ENCODE measurements at regions not wholly inside any gene's neighbourhood (a gene's known extent, or its start where the extent isn't known, plus 50 kb on each side); places are given as distances from the start of the nearest gene placed in this dataset.

GRCh38 chr2:8533923-8534322 is 147.9 kb upstream of the ID2 start:
- WGBS, 2 donors (ENCODE audit: low coverage in 1 of 2): 93 to 98% methylated on average over 3 to 8 of the region's 8 CpGs
- H3K27ac ChIP-seq: peak overlapping the region in 2 of 4 donors; percentile 41 to 54

DNA sequence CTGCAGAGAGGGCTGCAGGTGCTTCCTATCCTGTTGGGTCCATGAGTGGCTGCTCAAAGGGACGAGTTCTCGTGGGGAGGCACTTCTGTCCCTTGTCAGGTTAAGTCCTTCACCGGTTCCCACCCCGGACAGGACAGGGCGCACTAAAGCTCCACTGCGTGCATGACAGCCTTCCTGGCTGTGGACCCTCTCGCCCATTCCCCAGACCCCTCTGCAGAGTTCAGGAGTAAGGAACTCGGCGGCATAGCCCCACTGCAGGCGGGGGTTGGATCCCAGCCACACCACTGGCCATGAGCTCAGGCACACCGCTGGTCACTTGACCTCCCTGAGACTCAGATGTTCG is 147.5 kb upstream of the ID2 start:
- Histone ChIP-seq H3K4me1 (peaks cover 0 to 29% (median 12%) of the 10 kb centered on the region in 4 donors), H3K27ac (peak overlapping the region in 3 of 4 donors; percentile 4 to 54 (median 41)), H3K36me3 (no peaks in the 10 kb centered on the region), H3K4me3 (no peak overlapping the region), H3K27me3 (no peaks in the 10 kb centered on the region), H3K9me3 (peaks cover 0 to 8% of the 10 kb centered on the region in 2 donors)
- in situ Hi-C loops (cut with MboI; ENCODE audit: low pct_ligation_motif_present in 1 of 4, low pct_unique_long_range_greater_than_20kb in 1 of 4, low sequenced_read_pairs in 3 of 4) (no loop called here), intact Hi-C loops (cut with DNase I; ENCODE audit: low total_unique reads) (no loop called here)
- WGBS, 2 donors (ENCODE audit: low coverage in 1 of 2): 84% methylated on average over 12 of the region's 12 CpGs; no CpG with 5 or more reads in 1 of the 2 donors
- TF ChIP-seq CTCF (IDR thresholded peaks at IDR 0.05): no peak
- TF ChIP-seq EP300 (IDR thresholded peaks at IDR 0.05; ENCODE audit: low read depth): no peak
- TF ChIP-seq POLR2A (IDR thresholded peaks at IDR 0.05): no peak
- no peak for TF ChIP-seq POLR2AphosphoS5 (IDR thresholded peaks at IDR 0.05)
- no peak for DNase-seq

More at GRCh38 chr2:8533923-8534322, 147.9 kb upstream of the ID2 start:
- Histone ChIP-seq H3K36me3 (no peaks in the 10 kb centered on the region), H3K9me3 (peaks cover 0 to 8% of the 10 kb centered on the region in 2 donors), H3K4me1 (peaks cover 0 to 27% (median 9%) of the 10 kb centered on the region in 4 donors), H3K27me3 (no peaks in the 10 kb centered on the region), H3K4me3 (no peak overlapping the region)
- in situ Hi-C loops (cut with MboI; ENCODE audit: low pct_ligation_motif_present in 1 of 4, low pct_unique_long_range_greater_than_20kb in 1 of 4, low sequenced_read_pairs in 3 of 4): no loop called here
- DNase-seq: no peak
- TF ChIP-seq EP300 (IDR thresholded peaks at IDR 0.05; ENCODE audit: low read depth) (no peak), POLR2A (IDR thresholded peaks at IDR 0.05) (no peak), CTCF (IDR thresholded peaks at IDR 0.05) (no peak), POLR2AphosphoS5 (IDR thresholded peaks at IDR 0.05) (no peak)
- intact Hi-C loops (cut with DNase I; ENCODE audit: low total_unique reads): no loop called here

DNA sequence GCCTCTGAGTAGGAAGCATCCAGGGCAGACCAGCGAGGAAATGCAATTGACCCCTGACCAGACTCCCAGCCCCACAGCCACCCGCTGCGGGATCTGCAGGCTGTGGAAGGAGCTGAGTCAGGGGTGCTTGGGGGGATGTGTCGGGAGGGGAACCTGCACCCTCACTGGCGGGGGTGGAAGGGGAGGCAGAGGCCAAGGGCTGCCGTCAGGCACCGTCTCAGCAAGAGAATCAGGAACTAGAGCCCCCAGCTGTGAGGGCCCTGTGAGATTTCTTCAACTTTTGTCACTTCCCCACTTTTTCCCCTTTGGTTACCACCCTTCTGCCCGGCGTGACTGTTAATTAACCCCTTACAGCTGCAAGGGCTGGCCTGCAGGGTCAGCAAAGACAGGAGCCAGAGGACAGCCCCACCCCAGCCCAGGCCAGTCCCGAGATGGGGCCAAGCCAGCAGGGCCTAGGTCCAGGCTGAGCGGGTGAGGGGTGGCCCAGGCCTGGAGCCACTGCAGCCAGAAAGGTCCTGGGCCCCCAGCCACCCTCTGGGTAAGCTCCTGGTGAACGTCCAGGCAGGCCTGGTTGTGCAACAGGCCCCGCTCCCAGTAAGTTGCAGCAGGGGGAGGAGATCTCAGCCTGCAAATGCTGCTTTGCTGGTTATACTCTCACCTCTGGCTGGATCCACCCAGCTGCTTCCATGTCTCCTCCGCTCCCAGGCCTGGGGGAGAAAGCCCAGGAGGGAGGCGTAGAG is 147.0 kb upstream of the ID2 start:
- peaks cover 0 to 8% of the 10 kb centered on the region in 2 donors for H3K9me3 ChIP-seq
- peaks cover 4 to 34% (median 17%) of the 10 kb centered on the region in 4 donors for H3K4me1 ChIP-seq
- in situ Hi-C loops (cut with MboI; ENCODE audit: low pct_ligation_motif_present in 1 of 4, low pct_unique_long_range_greater_than_20kb in 1 of 4, low sequenced_read_pairs in 3 of 4) (no loop called here), intact Hi-C loops (cut with DNase I; ENCODE audit: low total_unique reads) (no loop called here)
- peak; percentile 52 for DNase-seq
- no peaks in the 10 kb centered on the region for H3K36me3 ChIP-seq
- no peaks in the 10 kb centered on the region for H3K27me3 ChIP-seq
- peak overlapping the region; percentile 27 to 54 (median 41) for H3K27ac ChIP-seq
- no peak for TF ChIP-seq POLR2AphosphoS5 (IDR thresholded peaks at IDR 0.05)
- TF ChIP-seq EP300 (IDR thresholded peaks at IDR 0.05; ENCODE audit: low read depth): no peak
- TF ChIP-seq POLR2A (IDR thresholded peaks at IDR 0.05): no peak
- TF ChIP-seq CTCF (IDR thresholded peaks at IDR 0.05): no peak
- no peak overlapping the region for H3K4me3 ChIP-seq
- WGBS, 2 donors (ENCODE audit: low coverage in 1 of 2): 50% methylated on average over 14 of the region's 15 CpGs; no CpG with 5 or more reads in 1 of the 2 donors

- Histone ChIP-seq H3K36me3 (no peaks in the 10 kb centered on the region), H3K27me3 (no peaks in the 10 kb centered on the region), H3K27ac (peak overlapping the region; percentile 27 to 54 (median 38)), H3K4me1 (peaks cover 4 to 40% (median 22%) of the 10 kb centered on the region in 4 donors), H3K9me3 (peaks cover 0 to 8% of the 10 kb centered on the region in 2 donors), H3K4me3 (no peak overlapping the region)
- no peak for DNase-seq
- in situ Hi-C loops (cut with MboI; ENCODE audit: low pct_ligation_motif_present in 1 of 4, low pct_unique_long_range_greater_than_20kb in 1 of 4, low sequenced_read_pairs in 3 of 4) (no loop called here), intact Hi-C loops (cut with DNase I; ENCODE audit: low total_unique reads) (no loop called here)
- 54% methylated on average over 9 of the region's 9 CpGs; no CpG with 5 or more reads in 1 of the 2 donors for WGBS, 2 donors (ENCODE audit: low coverage in 1 of 2)
- no peak for TF ChIP-seq POLR2A (IDR thresholded peaks at IDR 0.05)
- no peak for TF ChIP-seq EP300 (IDR thresholded peaks at IDR 0.05; ENCODE audit: low read depth)
- no peak for TF ChIP-seq POLR2AphosphoS5 (IDR thresholded peaks at IDR 0.05)
- TF ChIP-seq CTCF (IDR thresholded peaks at IDR 0.05): no peak
Observed at GRCh38 chr2:8535469-8535795, 146.4 kb upstream of the ID2 start.
